Esophagus squamous epithelium (tissue), 5 donors: ENCODE measurements at regions not wholly inside any gene's neighbourhood (a gene's known extent, or its start where the extent isn't known, plus 50 kb on each side); places are given as distances from the start of the nearest gene placed in this dataset.

Experiments used
- DNase-seq: peaks from one replicate; lab custom pipeline; 2025; lab: John Stamatoyannopoulos, UW
- H3K27ac ChIP-seq, 4 donors: fragments of 200-600 bp; sonication (generic); one replicate each; pipeline ENCODE4 v1.5.1; 2016 to 2019; ENCODE audit warnings: mild to moderate bottlenecking in 1 of 4
- H3K27me3 ChIP-seq, 4 donors: fragments of 200-600 bp; sonication (generic); 1 replicate in 3 of 4; 2 replicates in 1 of 4; pipeline versions ENCODE4 v1.5.1 to v1.6.0; 2017 to 2021; ENCODE audit warnings: antibody characterized with exemption in 1 of 4
- H3K36me3 ChIP-seq, 3 donors: fragments of 200-600 bp; sonication (generic); one replicate each; pipeline ENCODE4 v1.5.1; 2016 to 2019
- H3K4me1 ChIP-seq, 3 donors: fragments of 200-600 bp; sonication (generic); one replicate each; pipeline ENCODE4 v1.5.1; 2017 to 2019
- H3K4me3 ChIP-seq, 4 donors: fragments of 200-600 bp; sonication (generic); 1 replicate in 3 of 4; 2 replicates in 1 of 4; pipeline ENCODE4 v1.5.1; 2016 to 2019; ENCODE audit warnings: mild to moderate bottlenecking in 2 of 4, moderate library complexity in 1 of 4
- H3K9me3 ChIP-seq, 3 donors: fragments of 200-600 bp; sonication (generic); one replicate each; pipeline ENCODE4 v1.5.1; 2016 to 2019
- CTCF ChIP-seq, 6 experiments: fragments of 450-650 bp in 4 of 6; fragments of 200-600 bp in 2 of 6; sonication (generic) in 2 of 6; IDR thresholded peaks; one replicate each; pipeline ENCODE4 v1.5.1; 2016 to 2019; ENCODE audit warnings: antibody characterized with exemption in 6 of 6, mild to moderate bottlenecking in 4 of 6, moderate library complexity in 4 of 6
- POLR2A ChIP-seq, 4 donors: fragments of 450-650 bp; IDR thresholded peaks; one replicate each; pipeline ENCODE4 v1.6.1; 2017; ENCODE audit warnings: antibody characterized with exemption in 4 of 4, mild to moderate bottlenecking in 4 of 4, moderate library complexity in 3 of 4
- WGBS, 2 donors: methylation state at CpG; one replicate each; pipeline ENCODE4 v1.1.5; 2018; 5-methylcytosine and 5-hydroxymethylcytosine counted together
- intact Hi-C: fragments of 100-400 bp; cut with DNase I; formaldehyde crosslinking; loops from one replicate; pipeline ENCODE4 v1.15.0; 2022
- donor health status: DM: yes; HTN: yes; CAD: no.

GRCh38 chr14:98146416-98146815, 1125.6 kb downstream of the BCL11B start:
- WGBS, 2 donors: 80 to 81% methylated on average over 5 of the region's 5 CpGs
- intact Hi-C loops: no loop called here
- H3K4me1 ChIP-seq: no peaks in the 10 kb centered on the region
- no peaks in the 10 kb centered on the region for H3K27me3 ChIP-seq
- TF ChIP-seq POLR2A (IDR thresholded peaks at IDR 0.05) (no peak), CTCF (IDR thresholded peaks at IDR 0.05) (no peak)
- H3K36me3 ChIP-seq: no peaks in the 10 kb centered on the region
- H3K9me3 ChIP-seq: no peaks in the 10 kb centered on the region
- H3K4me3 ChIP-seq: no peak overlapping the region
- DNase-seq: no peak
- H3K27ac ChIP-seq: no peak overlapping the region

- Histone ChIP-seq H3K27me3 (no peaks in the 10 kb centered on the region), H3K4me3 (no peak overlapping the region), H3K27ac (no peak overlapping the region), H3K36me3 (no peaks in the 10 kb centered on the region), H3K4me1 (no peaks in the 10 kb centered on the region), H3K9me3 (no peaks in the 10 kb centered on the region)
- TF ChIP-seq CTCF (IDR thresholded peaks at IDR 0.05) (no peak), POLR2A (IDR thresholded peaks at IDR 0.05) (no peak)
- intact Hi-C loops: no loop called here
- WGBS, 2 donors: 86 to 96% methylated on average over 4 of the region's 4 CpGs
- DNase-seq: no peak
Observed at GRCh38 chr14:98154254-98154653, 1117.7 kb downstream of the BCL11B start.

DNA sequence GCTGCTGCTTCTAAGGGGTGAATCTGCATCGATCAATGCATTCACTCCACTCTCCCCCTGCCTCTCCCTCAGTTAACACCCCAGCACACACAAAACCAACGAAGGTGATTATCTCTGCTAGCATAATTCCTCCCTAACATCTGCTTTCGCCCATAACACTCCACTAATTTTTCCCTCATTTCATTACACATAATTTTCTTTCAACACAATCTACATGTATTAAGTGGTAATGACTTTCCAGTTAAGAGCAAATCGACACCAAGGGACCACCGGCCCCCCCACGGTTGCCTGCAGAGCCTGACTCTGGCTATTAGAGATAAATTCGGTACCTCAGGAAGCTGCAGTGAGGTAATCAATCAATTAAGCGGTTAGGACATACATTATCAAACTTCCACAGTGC, 1115.6 kb downstream of the BCL11B start:
- TF ChIP-seq POLR2A (IDR thresholded peaks at IDR 0.05): no peak
- TF ChIP-seq CTCF (IDR thresholded peaks at IDR 0.05): no peak
- no peak for DNase-seq
- Histone ChIP-seq H3K36me3 (no peaks in the 10 kb centered on the region), H3K9me3 (no peaks in the 10 kb centered on the region), H3K27me3 (no peaks in the 10 kb centered on the region), H3K4me1 (peaks cover 0 to 8% (median 0%) of the 10 kb centered on the region in 3 donors), H3K27ac (no peak overlapping the region), H3K4me3 (no peak overlapping the region)
- intact Hi-C loops: no loop called here
- WGBS, 2 donors: 62 to 65% methylated on average over 8 of the region's 8 CpGs

DNA sequence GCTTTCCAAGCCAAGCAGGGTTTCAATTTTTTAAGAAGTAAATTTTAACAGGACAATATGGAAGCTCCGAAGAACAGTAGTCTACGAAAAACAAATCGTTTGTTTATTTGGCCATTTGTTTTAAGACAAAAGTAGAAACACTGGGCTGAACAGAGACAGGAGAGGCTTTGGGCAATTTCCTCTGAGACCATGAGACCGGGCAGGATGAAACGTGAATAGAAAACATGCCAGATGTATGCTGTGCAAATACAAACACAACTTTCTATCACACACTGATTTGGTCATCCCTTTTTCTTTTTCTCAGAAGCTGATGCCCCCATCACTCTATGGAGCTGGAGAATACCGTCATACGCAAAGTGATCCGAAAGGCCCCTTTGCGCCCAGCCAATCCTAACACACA, 1111.1 kb downstream of the BCL11B start:
- DNase-seq: no peak
- Histone ChIP-seq H3K9me3 (no peaks in the 10 kb centered on the region), H3K4me1 (peaks cover 0 to 26% (median 0%) of the 10 kb centered on the region in 3 donors), H3K36me3 (no peaks in the 10 kb centered on the region), H3K27me3 (peaks cover 0 to 7% (median 0%) of the 10 kb centered on the region in 4 donors), H3K27ac (peak overlapping the region in 2 of 4 donors; percentile 35 to 58), H3K4me3 (no peak overlapping the region)
- WGBS, 2 donors: 39 to 47% methylated on average over 9 of the region's 9 CpGs
- intact Hi-C loops: no loop called here
- TF ChIP-seq POLR2A (IDR thresholded peaks at IDR 0.05): no peak
- no peak for TF ChIP-seq CTCF (IDR thresholded peaks at IDR 0.05)

GRCh38 chr14:98161356-98161755, 1110.6 kb downstream of the BCL11B start:
- Histone ChIP-seq H3K4me3 (no peak overlapping the region), H3K9me3 (no peaks in the 10 kb centered on the region), H3K27ac (peak overlapping the region in 2 of 4 donors; percentile 35 to 58), H3K36me3 (no peaks in the 10 kb centered on the region), H3K4me1 (peaks cover 0 to 26% (median 0%) of the 10 kb centered on the region in 3 donors), H3K27me3 (peaks cover 0 to 7% (median 0%) of the 10 kb centered on the region in 4 donors)
- intact Hi-C loops: no loop called here
- WGBS, 2 donors: 33 to 48% methylated on average over 4 of the region's 4 CpGs
- DNase-seq: no peak
- TF ChIP-seq POLR2A (IDR thresholded peaks at IDR 0.05): no peak
- no peak for TF ChIP-seq CTCF (IDR thresholded peaks at IDR 0.05)
